IMR-90 (cell line): ENCODE measurements at regions not wholly inside any gene's neighbourhood (a gene's known extent, or its start where the extent isn't known, plus 50 kb on each side); places are given as distances from the start of the nearest gene placed in this dataset.

Experiments
- ATAC-seq: fragments of 200-7000 bp; cut with Tn5 transposase; 2 replicates; pipeline ENCODE4 v1.9.1; 2020; ENCODE audit warnings: low read depth, mild to moderate bottlenecking, moderate library complexity
- BruUV-seq: library from RNA; stranded (reverse); fragments of 400-500 nt; replicated peaks from 2 replicates; lab custom pipeline; 2021; lab: Mats Ljungman, UMichigan
- CTCF ChIA-PET: fragments of 300-600 bp; formaldehyde crosslinking; extraction: SDS; loops from one replicate; lab custom pipeline; 2021; ENCODE audit warnings: antibody characterized with exemption; lab: Yijun Ruan, JAX
- POLR2A ChIA-PET: fragments of 300-600 bp; sonication (Branson Sonifier 250); formaldehyde crosslinking; loops from one replicate; lab custom pipeline; 2022; ENCODE audit warnings: antibody characterized with exemption; ENCODE audit not compliant: unreplicated experiment; lab: Charles Lee
- DNase-seq: peaks from one replicate; pipeline ENCODE4 v3.0.0; 2013
- H2AFZ ChIP-seq: replicated peaks from 2 replicates; pipeline ENCODE3; 2013; ENCODE audit warnings: low read length, mild to moderate bottlenecking; ENCODE audit not compliant: poor library complexity
- H2AK5ac ChIP-seq: 2 replicates; pipeline ENCODE4 v1.6.1; 2013; ENCODE audit warnings: low read depth, low read length, inconsistent platforms
- H2AK9ac ChIP-seq: replicated peaks from 2 replicates; pipeline ENCODE3; 2013; ENCODE audit warnings: mild to moderate bottlenecking, low read depth, low read length, moderate library complexity; ENCODE audit not compliant: poor library complexity
- H2BK120ac ChIP-seq: 2 replicates; pipeline ENCODE4 v1.6.1; 2013; ENCODE audit warnings: low read depth, low read length, inconsistent platforms
- H2BK15ac ChIP-seq: 3 replicates; pipeline ENCODE4 v1.6.1; 2013; ENCODE audit warnings: low read depth, low read length, inconsistent platforms
- H2BK20ac ChIP-seq: 2 replicates; pipeline ENCODE4 v1.6.1; 2013; ENCODE audit warnings: low read depth, mild to moderate bottlenecking, inconsistent platforms, low read length, moderate library complexity
- H2BK5ac ChIP-seq: 2 replicates; pipeline ENCODE4 v1.6.1; 2013; ENCODE audit warnings: mild to moderate bottlenecking, low read depth, low read length, inconsistent platforms; ENCODE audit not compliant: poor library complexity, severe bottlenecking
- H3K14ac ChIP-seq: replicated peaks from 2 replicates; pipeline ENCODE4 v1.6.1; 2013; ENCODE audit warnings: low read depth, low read length, inconsistent platforms
- H3K18ac ChIP-seq: 2 replicates; pipeline ENCODE4 v1.6.1; 2013; ENCODE audit warnings: low read depth, low read length, control low read depth
- H3K23ac ChIP-seq: 2 replicates; pipeline ENCODE4 v1.6.1; 2013; ENCODE audit warnings: low read depth, low read length, inconsistent platforms
- H3K27ac ChIP-seq: 2 replicates; pipeline ENCODE4 v1.5.1; 2013; ENCODE audit warnings: mild to moderate bottlenecking, control low read depth, low read length; ENCODE audit not compliant: insufficient read depth
- H3K27me3 ChIP-seq: 2 replicates; pipeline ENCODE4 v1.6.1; 2013; ENCODE audit warnings: low read length; ENCODE audit not compliant: control insufficient read depth, insufficient read depth
- H3K36me3 ChIP-seq: 2 replicates; pipeline ENCODE4 v1.6.1; 2013; ENCODE audit warnings: low read length, mixed read lengths; ENCODE audit not compliant: control insufficient read depth, insufficient read depth
- H3K4ac ChIP-seq: 2 replicates; pipeline ENCODE4 v1.6.1; 2013; ENCODE audit warnings: low read depth, low read length, inconsistent platforms
- H3K4me1 ChIP-seq: 2 replicates; pipeline ENCODE4 v1.6.1; 2013; ENCODE audit warnings: low read length, mixed read lengths; ENCODE audit not compliant: control insufficient read depth, insufficient read depth
- H3K4me2 ChIP-seq: 2 replicates; pipeline ENCODE4 v1.6.1; 2013; ENCODE audit warnings: low read depth, mild to moderate bottlenecking, control low read depth, low read length, moderate library complexity
- H3K4me3 ChIP-seq: 2 replicates; pipeline ENCODE4 v1.5.1; 2013; ENCODE audit warnings: low read depth, mild to moderate bottlenecking, control low read depth, low read length, moderate library complexity; ENCODE audit not compliant: insufficient read depth
- H3K56ac ChIP-seq: 2 replicates; pipeline ENCODE4 v1.6.1; 2013; ENCODE audit warnings: low read length, inconsistent platforms; ENCODE audit not compliant: insufficient read depth; ENCODE audit errors: extremely low read depth
- H3K79me1 ChIP-seq, 2 experiments: 2 replicates each; pipeline ENCODE4 v1.6.1; 2013; ENCODE audit warnings: low read length in 2 of 2, inconsistent platforms in 1 of 2, low read depth in 1 of 2
- H3K9ac ChIP-seq: 2 replicates; pipeline ENCODE4 v1.6.1; 2013; ENCODE audit warnings: low read depth, low read length, control low read depth
- H3K9me1 ChIP-seq: 2 replicates; pipeline ENCODE4 v1.6.1; 2013; ENCODE audit warnings: low read length, inconsistent platforms; ENCODE audit not compliant: insufficient read depth
- H3K9me3 ChIP-seq: 2 replicates; pipeline ENCODE4 v1.6.1; 2013; ENCODE audit warnings: low read length; ENCODE audit not compliant: control insufficient read depth, insufficient read depth
- H4K20me1 ChIP-seq: 2 replicates; pipeline ENCODE4 v1.6.1; 2013; ENCODE audit warnings: low read length, inconsistent platforms; ENCODE audit not compliant: insufficient read depth
- H4K5ac ChIP-seq: 2 replicates; pipeline ENCODE4 v1.6.1; 2013; ENCODE audit warnings: mild to moderate bottlenecking, low read depth, low read length, control low read depth
- H4K8ac ChIP-seq, 2 experiments: 2 replicates each; pipeline ENCODE4 v1.6.1; 2013; ENCODE audit warnings: low read depth in 2 of 2, low read length in 2 of 2, control low read depth in 1 of 2, inconsistent platforms in 1 of 2
- H4K91ac ChIP-seq: 2 replicates; pipeline ENCODE4 v1.6.1; 2013; ENCODE audit warnings: low read depth, low read length, inconsistent platforms; ENCODE audit not compliant: insufficient read depth
- BHLHE40 ChIP-seq: fragments of 150-350 bp; IDR thresholded peaks from 2 replicates; pipeline ENCODE4 v1.6.1; 2016; ENCODE audit warnings: mild to moderate bottlenecking, low read depth, low read length
- FOS ChIP-seq: fragments of 150-350 bp; IDR thresholded peaks from 2 replicates; pipeline ENCODE4 v1.6.1; 2016; ENCODE audit warnings: low read depth, low read length
- MAFK ChIP-seq: IDR thresholded peaks from 2 replicates; pipeline ENCODE4 v1.6.1; 2012; ENCODE audit warnings: low read depth, low read length, improper control_type of control experiment
- MAZ ChIP-seq: IDR thresholded peaks from 2 replicates; pipeline ENCODE4 v1.6.1; 2012; ENCODE audit warnings: low read depth, mild to moderate bottlenecking, low read length, improper control_type of control experiment, moderate library complexity, borderline replicate concordance
- MXI1 ChIP-seq: IDR thresholded peaks from 2 replicates; pipeline ENCODE4 v1.6.1; 2012; ENCODE audit warnings: low read depth, mild to moderate bottlenecking, low read length, moderate library complexity, borderline replicate concordance
- NFE2L2 ChIP-seq: fragments of 150-350 bp; IDR thresholded peaks from 2 replicates; pipeline ENCODE4 v1.6.1; 2016; ENCODE audit warnings: low read depth, mild to moderate bottlenecking, low read length
- RAD21 ChIP-seq: IDR thresholded peaks from 2 replicates; pipeline ENCODE4 v1.6.1; 2012; ENCODE audit warnings: low read length, improper control_type of control experiment
- RFX5 ChIP-seq: IDR thresholded peaks from 2 replicates; pipeline ENCODE4 v1.8.0; 2012; ENCODE audit warnings: low read depth, mild to moderate bottlenecking, low read length, moderate library complexity
- SMC3 ChIP-seq: fragments of 150-350 bp; IDR thresholded peaks from 2 replicates; pipeline ENCODE4 v1.6.1; 2016; ENCODE audit warnings: low read depth, mild to moderate bottlenecking, antibody characterized with exemption, low read length, moderate library complexity
- USF2 ChIP-seq: fragments of 150-350 bp; IDR thresholded peaks from 2 replicates; pipeline ENCODE4 v1.6.1; 2017; ENCODE audit warnings: mild to moderate bottlenecking, antibody characterized with exemption, low read length, low read depth
- dilution Hi-C: fragments of 300-500 bp; cut with HindIII; formaldehyde crosslinking; loops from one replicate; pipeline ENCODE4 v1.14.3; 2018; ENCODE audit warnings: low sequenced_read_pairs; ENCODE audit not compliant: unreplicated experiment
- in situ Hi-C: fragments of 300-500 bp; cut with MboI; formaldehyde crosslinking; loops from 3 replicates; pipeline ENCODE4 v1.14.3; 2019; ENCODE audit warnings: low sequenced_read_pairs, inconsistent platforms, mixed read lengths
- intact Hi-C: fragments of 100-400 bp; cut with micrococcal nuclease; formaldehyde crosslinking; loops from 2 replicates; pipeline ENCODE4 v1.10.0; 2022

- no peak overlapping the region for H2AFZ ChIP-seq
- H3K23ac ChIP-seq = no peak overlapping the region
- no peak for TF ChIP-seq NFE2L2
- TF ChIP-seq FOS = no peak
- TF ChIP-seq MAFK = no peak
- no peak for TF ChIP-seq BHLHE40
- TF ChIP-seq RAD21 = no peak
- TF ChIP-seq SMC3 = no peak
- TF ChIP-seq USF2 = no peak
- TF ChIP-seq RFX5 = no peak
- no peak for TF ChIP-seq MXI1
- TF ChIP-seq MAZ = no peak
- H2AK5ac ChIP-seq = no peak overlapping the region
- H3K18ac ChIP-seq = no peak overlapping the region
- no peak overlapping the region for H4K91ac ChIP-seq
- H3K9me3 ChIP-seq = no peaks in the 10 kb centered on the region
- no peaks in the 10 kb centered on the region for H4K20me1 ChIP-seq
- no peak overlapping the region for H4K5ac ChIP-seq
- ATAC-seq (no peak), DNase-seq (no peak)
- H2BK120ac ChIP-seq = no peak overlapping the region
- no peak overlapping the region for H2AK9ac ChIP-seq
- dilution Hi-C loops (no loop called here), in situ Hi-C loops (no loop called here), intact Hi-C loops (no loop called here)
- no peak overlapping the region for H2BK5ac ChIP-seq
- no peak overlapping the region for H3K4me3 ChIP-seq
- peaks cover 3% of the 10 kb centered on the region; the same call in 1 of the 2 replicates for H3K4me1 ChIP-seq
- H3K9ac ChIP-seq = no peak overlapping the region
- H3K9me1 ChIP-seq = peaks cover 3% of the 10 kb centered on the region; the same call in 1 of the 2 replicates
- H4K8ac ChIP-seq = no peak overlapping the region
- no peak overlapping the region for H2BK20ac ChIP-seq
- H3K27me3 ChIP-seq = no peaks in the 10 kb centered on the region
- no TSS peak for BruUV-seq
- H3K56ac ChIP-seq = no peak overlapping the region
- 0 out of 2 replicates have a peak overlapping the region, but pooled peaks have one; percentile 23 for H3K14ac ChIP-seq
- no peak overlapping the region for H3K4ac ChIP-seq
- no peaks in the 10 kb centered on the region for H3K79me1 ChIP-seq
- no peak overlapping the region for H3K27ac ChIP-seq
- no peaks in the 10 kb centered on the region for H3K36me3 ChIP-seq
- H2BK15ac ChIP-seq = no peak overlapping the region
- POLR2A ChIA-PET = no interaction called here
- no peak overlapping the region for H3K4me2 ChIP-seq
- CTCF ChIA-PET = no interaction called here
These were observed 455.0 kb downstream of the COL12A1 start for GRCh38 chr6:74750826-74751225.
